Kidney (tissue), 13 donors: ENCODE measurements at regions not wholly inside any gene's neighbourhood (a gene's known extent, or its start where the extent isn't known, plus 50 kb on each side); places are given as distances from the start of the nearest gene placed in this dataset.

Source experiments
- DNase-seq, 5 donors: peaks; one replicate each; pipeline ENCODE4 v3.0.0-alpha.2; 2013 to 2020
- FAIRE-seq: peaks from 2 replicates; lab custom pipeline; 2012; peaks lifted over from hg19 to GRCh38; lab: Jason Lieb, UNC
- H3K27ac ChIP-seq, 2 donors: one replicate each; pipeline ENCODE4 v1.7.0; 2013; ENCODE audit warnings: low read depth in 2 of 2, low read length in 2 of 2, inconsistent platforms in 1 of 2
- H3K27me3 ChIP-seq: one replicate; pipeline ENCODE4 v1.7.1; 2013; ENCODE audit warnings: low read length, inconsistent platforms; ENCODE audit not compliant: control insufficient read depth, insufficient read depth
- H3K36me3 ChIP-seq, 3 donors: one replicate each; pipeline versions ENCODE4 v1.7.0 to v1.7.1; 2013; ENCODE audit warnings: low read length in 3 of 3, control low read depth in 1 of 3, inconsistent platforms in 1 of 3; ENCODE audit not compliant: insufficient read depth in 3 of 3, control insufficient read depth in 2 of 3
- H3K4me1 ChIP-seq, 3 donors: one replicate each; pipeline versions ENCODE4 v1.7.0 to v1.7.1; 2013; ENCODE audit warnings: low read length in 3 of 3, inconsistent platforms in 1 of 3, low read depth in 1 of 3; ENCODE audit not compliant: control insufficient read depth in 2 of 3, insufficient read depth in 2 of 3
- H3K4me3 ChIP-seq, 3 donors: one replicate each; pipeline versions ENCODE4 v1.7.0 to v1.8.1; 2013; ENCODE audit warnings: low read length in 3 of 3, control low read depth in 1 of 3, inconsistent platforms in 1 of 3
- H3K9ac ChIP-seq, 3 donors: one replicate each; pipeline versions ENCODE4 v1.7.0 to v1.7.1; 2013; ENCODE audit warnings: low read length in 3 of 3, control low read depth in 1 of 3, inconsistent platforms in 1 of 3
- H3K9me3 ChIP-seq, 3 donors: one replicate each; pipeline versions ENCODE4 v1.7.0 to v1.7.1; 2013; ENCODE audit warnings: low read length in 3 of 3, control low read depth in 1 of 3, inconsistent platforms in 1 of 3; ENCODE audit not compliant: control insufficient read depth in 2 of 3, insufficient read depth in 1 of 3
- intact Hi-C: fragments of 100-400 bp; cut with DNase I; formaldehyde crosslinking; loops from one replicate; pipeline ENCODE4 v1.11.1; 2022
- TF ChIP-seq, protein P1 (sequence below): IDR thresholded peaks from 3 replicates; pipeline ENCODE4 v1.5.1; 2012; ENCODE audit warnings: mild to moderate bottlenecking, moderate library complexity, borderline replicate concordance; ENCODE audit not compliant: insufficient read depth; ENCODE audit errors: extremely low read depth
- donor health status: control.
- donor health status: control.
- donor health status: control.
- donor health status: control.
- donor health status: control.
- donor health status: DM: yes; HTN: yes; CAD: no.
- donor health status: Normal renal cell carcinoma (clear cell type).

DNA sequence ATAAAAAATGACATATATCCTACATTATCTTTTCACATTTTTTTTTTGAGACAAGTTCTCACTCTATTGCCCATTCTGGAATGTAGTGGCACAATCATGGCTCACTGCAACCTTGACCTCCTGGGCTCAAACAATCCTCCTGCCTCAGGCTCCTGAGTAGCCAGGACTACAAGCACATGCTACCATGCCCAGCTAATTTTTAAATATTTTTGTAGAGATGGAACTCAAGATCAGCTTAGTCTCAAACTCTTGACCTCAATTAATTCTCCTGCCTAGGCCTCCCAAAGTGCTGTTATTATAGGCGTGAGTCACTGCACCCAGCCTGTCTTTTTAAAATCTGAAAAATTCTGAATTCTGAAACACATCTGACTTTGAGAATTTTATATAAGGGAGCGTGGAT, 241.9 kb upstream of the DCN start:
- Histone ChIP-seq H3K36me3 (no peaks in the 10 kb centered on the region), H3K4me1 (no peaks in the 10 kb centered on the region), H3K27me3 (no peaks in the 10 kb centered on the region), H3K27ac (no peak overlapping the region), H3K9me3 (no peaks in the 10 kb centered on the region), H3K9ac (no peak overlapping the region), H3K4me3 (no peak overlapping the region)
- DNase-seq (no peak), FAIRE-seq (no peak)
- TF ChIP-seq, protein P1, sequence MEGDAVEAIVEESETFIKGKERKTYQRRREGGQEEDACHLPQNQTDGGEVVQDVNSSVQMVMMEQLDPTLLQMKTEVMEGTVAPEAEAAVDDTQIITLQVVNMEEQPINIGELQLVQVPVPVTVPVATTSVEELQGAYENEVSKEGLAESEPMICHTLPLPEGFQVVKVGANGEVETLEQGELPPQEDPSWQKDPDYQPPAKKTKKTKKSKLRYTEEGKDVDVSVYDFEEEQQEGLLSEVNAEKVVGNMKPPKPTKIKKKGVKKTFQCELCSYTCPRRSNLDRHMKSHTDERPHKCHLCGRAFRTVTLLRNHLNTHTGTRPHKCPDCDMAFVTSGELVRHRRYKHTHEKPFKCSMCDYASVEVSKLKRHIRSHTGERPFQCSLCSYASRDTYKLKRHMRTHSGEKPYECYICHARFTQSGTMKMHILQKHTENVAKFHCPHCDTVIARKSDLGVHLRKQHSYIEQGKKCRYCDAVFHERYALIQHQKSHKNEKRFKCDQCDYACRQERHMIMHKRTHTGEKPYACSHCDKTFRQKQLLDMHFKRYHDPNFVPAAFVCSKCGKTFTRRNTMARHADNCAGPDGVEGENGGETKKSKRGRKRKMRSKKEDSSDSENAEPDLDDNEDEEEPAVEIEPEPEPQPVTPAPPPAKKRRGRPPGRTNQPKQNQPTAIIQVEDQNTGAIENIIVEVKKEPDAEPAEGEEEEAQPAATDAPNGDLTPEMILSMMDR = no peak
- intact Hi-C loops = no loop called here

DNA sequence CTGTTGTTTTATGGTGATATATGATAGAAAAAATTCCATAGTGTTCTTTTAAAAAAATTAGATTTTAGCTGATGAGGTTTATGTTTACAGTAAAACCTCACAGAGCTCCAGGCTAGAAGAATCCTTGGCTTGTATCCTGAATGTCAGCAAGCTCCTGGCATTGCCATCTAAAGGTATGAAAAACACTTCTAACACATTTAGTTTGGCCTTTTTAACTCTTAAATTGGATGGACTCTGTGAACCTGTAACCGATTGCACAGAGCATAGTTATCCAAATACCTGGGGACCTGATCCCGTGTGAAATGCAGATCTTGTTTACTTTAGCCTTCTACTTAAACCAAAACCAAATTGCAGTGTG, 241.1 kb upstream of the DCN start:
- H3K9ac ChIP-seq = no peak overlapping the region
- H3K4me1 ChIP-seq = no peaks in the 10 kb centered on the region
- FAIRE-seq (no peak), DNase-seq (no peak)
- H3K36me3 ChIP-seq = no peaks in the 10 kb centered on the region
- TF ChIP-seq, protein P1 = no peak
- H3K9me3 ChIP-seq = no peaks in the 10 kb centered on the region
- H3K4me3 ChIP-seq = no peak overlapping the region
- no peaks in the 10 kb centered on the region for H3K27me3 ChIP-seq
- intact Hi-C loops = no loop called here
- no peak overlapping the region for H3K27ac ChIP-seq

DNA sequence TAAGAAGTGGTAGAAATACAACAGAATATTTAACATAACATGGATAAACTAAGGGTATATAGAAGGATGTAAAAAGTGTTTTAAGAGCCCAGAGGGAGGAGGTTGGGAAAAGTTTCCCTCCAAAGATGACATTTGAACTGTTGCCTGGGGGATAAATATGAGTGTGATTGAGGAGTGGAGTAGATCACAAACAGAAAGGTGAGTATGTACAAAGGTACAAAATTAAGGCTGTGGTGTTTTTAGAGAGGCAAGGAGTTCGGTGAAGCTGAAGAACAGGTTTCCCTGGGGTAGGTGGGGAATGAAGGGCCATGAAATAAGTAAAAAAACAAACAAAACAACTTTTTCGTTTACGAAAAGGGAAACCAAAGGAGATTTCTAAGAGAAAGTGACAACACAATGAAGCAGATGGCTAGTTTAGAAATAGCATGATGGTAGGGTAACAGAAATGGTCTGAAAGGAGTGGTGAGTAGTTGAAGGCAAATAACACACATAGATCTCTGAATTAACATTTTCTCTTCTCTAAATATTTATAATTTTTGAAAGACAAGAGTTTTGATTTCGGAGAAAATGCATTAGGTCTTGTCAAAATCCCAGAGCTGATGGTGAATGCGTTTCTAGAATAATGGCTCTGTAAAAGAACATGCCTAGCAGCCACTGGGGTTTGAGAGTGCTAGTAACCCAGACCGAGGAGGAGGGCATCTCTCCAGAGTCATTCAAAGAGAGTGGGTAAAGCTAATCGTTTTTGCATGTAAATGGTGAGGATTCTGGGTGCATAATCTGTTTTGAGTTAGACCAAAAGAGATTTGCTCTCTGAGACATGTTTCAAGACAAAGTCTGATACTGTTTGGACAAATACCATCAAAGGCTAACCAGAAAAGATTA, 240.4 kb upstream of the DCN start:
- FAIRE-seq (no peak), DNase-seq (no peak)
- Histone ChIP-seq H3K4me1 (no peaks in the 10 kb centered on the region), H3K27me3 (no peaks in the 10 kb centered on the region), H3K9me3 (no peaks in the 10 kb centered on the region), H3K36me3 (no peaks in the 10 kb centered on the region), H3K27ac (no peak overlapping the region), H3K4me3 (no peak overlapping the region), H3K9ac (no peak overlapping the region)
- TF ChIP-seq, protein P1 = no peak
- intact Hi-C loops = no loop called here
